GM12864 (cell line): ENCODE measurements at regions not wholly inside any gene's neighbourhood (a gene's known extent, or its start where the extent isn't known, plus 50 kb on each side); places are given as distances from the start of the nearest gene placed in this dataset.

Source experiments
- DNase-seq: peaks from one replicate; pipeline ENCODE4 v3.0.0-alpha.2; 2011; ENCODE audit warnings: low read depth
- H3K4me3 ChIP-seq: 2 replicates; pipeline ENCODE4 v1.5.1; 2011; ENCODE audit warnings: mild to moderate bottlenecking, low read depth, low read length, control low read depth
- CTCF ChIP-seq: IDR thresholded peaks from 2 replicates; pipeline ENCODE4 v1.5.1; 2011; ENCODE audit warnings: low read depth, mild to moderate bottlenecking, moderate library complexity, low read length, control low read depth, inconsistent platforms; ENCODE audit errors: missing control alignments

GRCh38 chr16:17685447-17685846, 214.7 kb upstream of the XYLT1 start:
- DNase-seq: no peak
- TF ChIP-seq CTCF: no peak
- no peak overlapping the region for H3K4me3 ChIP-seq

- H3K4me3 ChIP-seq: no peak overlapping the region
- no peak for DNase-seq
- no peak for TF ChIP-seq CTCF
Observed at GRCh38 chr16:17683281-17683680, 212.5 kb upstream of the XYLT1 start.

- H3K4me3 ChIP-seq: no peak overlapping the region
- TF ChIP-seq CTCF: no peak
- no peak for DNase-seq
Observed at GRCh38 chr16:17676171-17676570, 205.4 kb upstream of the XYLT1 start.

GRCh38 chr16:17668386-17668785, 197.6 kb upstream of the XYLT1 start:
- H3K4me3 ChIP-seq: no peak overlapping the region
- TF ChIP-seq CTCF: no peak
- DNase-seq: no peak

GRCh38 chr16:17666293-17666692, 195.5 kb upstream of the XYLT1 start:
- TF ChIP-seq CTCF: no peak
- no peak overlapping the region for H3K4me3 ChIP-seq
- no peak for DNase-seq

GRCh38 chr16:17658881-17659280, 188.1 kb upstream of the XYLT1 start:
- no peak overlapping the region for H3K4me3 ChIP-seq
- DNase-seq: no peak
- TF ChIP-seq CTCF: no peak

GRCh38 chr16:17657045-17657444, 186.3 kb upstream of the XYLT1 start:
- no peak for DNase-seq
- TF ChIP-seq CTCF: no peak
- no peak overlapping the region for H3K4me3 ChIP-seq
